IPS-15b (cell line): ENCODE measurements at regions not wholly inside any gene's neighbourhood (a gene's known extent, or its start where the extent isn't known, plus 50 kb on each side); places are given as distances from the start of the nearest gene placed in this dataset.

ENCODE experiments used
- H3K27me3 ChIP-seq: one replicate; pipeline ENCODE4 v1.6.1; 2013; ENCODE audit warnings: low read length; ENCODE audit not compliant: control insufficient read depth, insufficient read depth
- H3K36me3 ChIP-seq: one replicate; pipeline ENCODE4 v1.6.1; 2013; ENCODE audit warnings: low read length; ENCODE audit not compliant: control insufficient read depth, insufficient read depth
- H3K4me1 ChIP-seq: one replicate; pipeline ENCODE4 v1.6.1; 2013; ENCODE audit warnings: mild to moderate bottlenecking, low read length; ENCODE audit not compliant: control insufficient read depth, insufficient read depth
- H3K4me3 ChIP-seq: one replicate; pipeline ENCODE4 v1.5.1; 2013; ENCODE audit warnings: low read depth, low read length
- H3K9ac ChIP-seq: one replicate; pipeline ENCODE4 v1.6.1; 2013; ENCODE audit warnings: low read depth, mild to moderate bottlenecking, low read length
- H3K9me3 ChIP-seq: one replicate; pipeline ENCODE4 v1.6.1; 2013; ENCODE audit warnings: mild to moderate bottlenecking, low read length; ENCODE audit not compliant: control insufficient read depth, insufficient read depth

- no peaks in the 10 kb centered on the region for H3K27me3 ChIP-seq
- no peak overlapping the region for H3K9ac ChIP-seq
- H3K4me1 ChIP-seq = no peaks in the 10 kb centered on the region
- H3K4me3 ChIP-seq = no peak overlapping the region
- no peaks in the 10 kb centered on the region for H3K9me3 ChIP-seq
- no peaks in the 10 kb centered on the region for H3K36me3 ChIP-seq
Observed at GRCh38 chr13:73368608-73369007, 309.8 kb downstream of the KLF5 start.

DNA sequence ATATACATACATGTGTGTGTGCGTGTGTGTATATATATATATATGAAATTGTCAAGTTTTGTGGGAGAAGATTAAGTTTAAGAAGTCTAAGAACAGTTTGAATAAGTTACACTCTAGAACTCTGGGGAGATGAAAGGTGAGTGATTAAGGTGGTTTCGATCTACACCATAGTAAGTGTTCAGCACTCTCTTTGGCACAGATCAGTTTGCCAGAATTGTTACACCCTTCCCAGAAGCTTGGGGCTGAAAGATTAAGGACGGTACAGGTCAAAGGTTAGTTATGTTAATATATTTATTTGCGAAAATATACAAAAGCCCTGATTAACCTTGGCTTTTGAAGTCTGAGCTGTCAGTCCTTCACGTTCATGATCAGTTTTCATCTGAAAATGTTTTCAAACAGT lies 309.1 kb downstream of the KLF5 start:
- Histone ChIP-seq H3K4me1 (no peaks in the 10 kb centered on the region), H3K4me3 (no peak overlapping the region), H3K9me3 (no peaks in the 10 kb centered on the region), H3K9ac (no peak overlapping the region), H3K36me3 (no peaks in the 10 kb centered on the region), H3K27me3 (no peaks in the 10 kb centered on the region)

- no peak overlapping the region for H3K4me3 ChIP-seq
- H3K9ac ChIP-seq = no peak overlapping the region
- no peaks in the 10 kb centered on the region for H3K27me3 ChIP-seq
- no peaks in the 10 kb centered on the region for H3K4me1 ChIP-seq
- H3K36me3 ChIP-seq = no peaks in the 10 kb centered on the region
- H3K9me3 ChIP-seq = no peaks in the 10 kb centered on the region
Observed at GRCh38 chr13:73366241-73366640, 307.4 kb downstream of the KLF5 start.

DNA sequence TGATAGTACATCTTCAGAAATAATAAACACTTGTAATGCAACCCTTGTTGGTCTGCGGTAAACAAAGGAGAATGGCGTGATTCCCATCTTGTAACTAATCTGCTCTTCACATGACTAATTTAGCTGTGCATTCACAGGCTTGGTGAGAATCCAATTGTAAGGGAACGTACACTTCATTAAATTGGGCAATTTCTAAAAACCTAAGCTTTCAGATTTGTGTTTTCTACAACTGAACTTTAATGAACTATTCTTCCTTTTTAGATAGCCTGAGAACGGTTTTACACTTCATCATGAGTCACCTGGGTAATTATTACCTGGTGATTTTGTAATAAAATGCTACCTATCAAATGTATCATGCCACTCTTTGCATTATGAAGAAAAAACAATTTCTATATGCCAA lies 306.9 kb downstream of the KLF5 start:
- Histone ChIP-seq H3K4me3 (no peak overlapping the region), H3K4me1 (no peaks in the 10 kb centered on the region), H3K27me3 (no peaks in the 10 kb centered on the region), H3K36me3 (no peaks in the 10 kb centered on the region), H3K9ac (no peak overlapping the region), H3K9me3 (no peaks in the 10 kb centered on the region)

- Histone ChIP-seq H3K4me1 (no peaks in the 10 kb centered on the region), H3K4me3 (no peak overlapping the region), H3K9ac (no peak overlapping the region), H3K36me3 (no peaks in the 10 kb centered on the region), H3K9me3 (no peaks in the 10 kb centered on the region), H3K27me3 (no peaks in the 10 kb centered on the region)
Observed at GRCh38 chr13:73365252-73365651, 306.4 kb downstream of the KLF5 start.

DNA sequence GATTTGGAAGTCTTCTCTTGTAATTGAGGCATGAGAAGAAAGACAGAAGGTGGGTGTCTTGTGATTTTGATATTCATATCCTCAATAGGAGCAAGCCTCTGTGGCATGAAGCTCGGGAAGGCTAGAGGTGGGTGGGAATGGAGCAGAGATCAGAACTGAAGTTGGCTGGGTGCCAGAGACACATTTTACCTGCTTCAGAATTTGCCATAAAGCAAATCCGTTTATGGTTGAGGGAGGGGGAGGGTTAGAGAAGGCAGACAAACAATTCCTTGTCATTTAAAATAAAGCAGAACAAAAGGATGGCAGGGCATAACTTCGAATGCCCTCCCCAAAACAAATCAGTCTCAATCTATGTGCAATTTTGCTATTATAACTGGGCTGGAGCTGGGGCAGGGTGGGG lies 305.9 kb downstream of the KLF5 start:
- H3K4me1 ChIP-seq = no peaks in the 10 kb centered on the region
- H3K9ac ChIP-seq = no peak overlapping the region
- H3K27me3 ChIP-seq = no peaks in the 10 kb centered on the region
- no peaks in the 10 kb centered on the region for H3K36me3 ChIP-seq
- H3K4me3 ChIP-seq = no peak overlapping the region
- H3K9me3 ChIP-seq = no peaks in the 10 kb centered on the region

DNA sequence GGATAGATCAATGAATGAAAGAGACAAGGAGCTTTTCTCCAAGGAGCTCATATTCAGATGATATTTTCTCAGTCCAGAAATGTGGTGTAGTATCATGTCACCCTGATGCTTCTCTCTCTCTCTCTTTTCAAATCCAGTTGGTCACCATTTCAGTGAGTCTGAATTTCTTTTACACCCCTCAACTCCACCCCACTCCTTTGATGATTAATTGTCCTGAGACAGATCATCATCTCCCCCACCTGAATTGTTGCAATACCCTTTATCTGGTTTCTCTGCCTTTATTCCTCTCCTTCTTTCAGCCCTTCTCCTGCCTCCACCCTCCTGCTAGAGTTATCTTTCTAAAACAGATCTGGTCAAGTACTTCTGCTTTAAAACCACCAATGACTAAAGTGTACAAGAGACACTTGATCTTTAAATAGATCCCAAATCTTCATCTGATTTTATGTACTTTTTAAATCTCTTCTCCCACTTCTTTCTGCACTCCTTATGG lies 299.8 kb downstream of the KLF5 start:
- no peaks in the 10 kb centered on the region for H3K36me3 ChIP-seq
- H3K9me3 ChIP-seq = no peaks in the 10 kb centered on the region
- H3K9ac ChIP-seq = no peak overlapping the region
- H3K27me3 ChIP-seq = no peaks in the 10 kb centered on the region
- no peak overlapping the region for H3K4me3 ChIP-seq
- H3K4me1 ChIP-seq = no peaks in the 10 kb centered on the region

DNA sequence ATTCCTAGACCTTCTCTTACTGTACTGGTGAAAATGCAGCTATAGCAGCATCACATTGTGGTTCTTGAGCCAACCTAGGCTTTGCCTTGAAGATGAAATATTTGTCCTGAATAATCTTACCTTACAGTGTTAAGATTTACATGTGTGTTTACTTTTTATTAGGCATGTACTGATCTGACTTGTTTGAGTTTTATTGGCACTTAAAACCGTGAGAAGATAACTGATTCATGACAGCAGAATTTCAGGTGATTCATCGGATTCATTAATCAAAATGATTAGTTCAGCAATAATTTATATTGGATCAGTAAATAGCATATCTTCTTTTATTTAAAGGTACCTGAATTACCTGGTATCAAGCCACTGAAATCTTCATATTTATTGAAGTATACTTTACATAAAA lies 296.3 kb downstream of the KLF5 start:
- Histone ChIP-seq H3K9ac (no peak overlapping the region), H3K9me3 (no peaks in the 10 kb centered on the region), H3K4me3 (no peak overlapping the region), H3K27me3 (no peaks in the 10 kb centered on the region), H3K4me1 (no peaks in the 10 kb centered on the region), H3K36me3 (no peaks in the 10 kb centered on the region)

- Histone ChIP-seq H3K4me1 (no peaks in the 10 kb centered on the region), H3K9me3 (no peaks in the 10 kb centered on the region), H3K36me3 (no peaks in the 10 kb centered on the region), H3K9ac (no peak overlapping the region), H3K4me3 (no peak overlapping the region), H3K27me3 (no peaks in the 10 kb centered on the region)
Observed at GRCh38 chr13:73351730-73352129, 292.9 kb downstream of the KLF5 start.

- Histone ChIP-seq H3K4me3 (no peak overlapping the region), H3K9me3 (no peaks in the 10 kb centered on the region), H3K4me1 (no peaks in the 10 kb centered on the region), H3K36me3 (no peaks in the 10 kb centered on the region), H3K9ac (no peak overlapping the region), H3K27me3 (no peaks in the 10 kb centered on the region)
Observed at GRCh38 chr13:73341748-73342147, 282.9 kb downstream of the KLF5 start.

- Histone ChIP-seq H3K9me3 (no peaks in the 10 kb centered on the region), H3K4me1 (no peaks in the 10 kb centered on the region), H3K9ac (no peak overlapping the region), H3K4me3 (no peak overlapping the region), H3K36me3 (no peaks in the 10 kb centered on the region), H3K27me3 (no peaks in the 10 kb centered on the region)
Observed at GRCh38 chr13:73340069-73340468, 281.3 kb downstream of the KLF5 start.

GRCh38 chr13:73339086-73339485 lies 280.3 kb downstream of the KLF5 start:
- no peaks in the 10 kb centered on the region for H3K9me3 ChIP-seq
- H3K4me1 ChIP-seq = no peaks in the 10 kb centered on the region
- no peaks in the 10 kb centered on the region for H3K36me3 ChIP-seq
- no peaks in the 10 kb centered on the region for H3K27me3 ChIP-seq
- H3K9ac ChIP-seq = no peak overlapping the region
- no peak overlapping the region for H3K4me3 ChIP-seq

GRCh38 chr13:73338389-73338788 lies 279.6 kb downstream of the KLF5 start:
- Histone ChIP-seq H3K4me1 (no peaks in the 10 kb centered on the region), H3K9ac (no peak overlapping the region), H3K27me3 (no peaks in the 10 kb centered on the region), H3K36me3 (no peaks in the 10 kb centered on the region), H3K9me3 (no peaks in the 10 kb centered on the region), H3K4me3 (no peak overlapping the region)
